HG02610 (cell line): ENCODE measurements at regions not wholly inside any gene's neighbourhood (a gene's known extent, or its start where the extent isn't known, plus 50 kb on each side); places are given as distances from the start of the nearest gene placed in this dataset.
A peak's percentile ranks its signal among the peaks of the same experiment; 100 is the strongest.
"Not testable (repeated sequence)": the region's sequence is repeated elsewhere in the genome, so short reads cannot be mapped to it uniquely, and the experiment has no call there.

Experiments used
- ATAC-seq: cut with Tn5 transposase; IDR thresholded peaks from one replicate; pipeline ENCODE4 v1.9.1; 2021; ENCODE audit warnings: mild to moderate bottlenecking, moderate library complexity; ENCODE audit not compliant: unreplicated experiment

GRCh38 chr21:17682924-17683323, 70.2 kb upstream of the BTG3 start:
- ATAC-seq: no peak

GRCh38 chr21:17679002-17679600, 66.4 kb upstream of the BTG3 start:
- peak; percentile 77 for ATAC-seq

GRCh38 chr21:17676930-17677329, 64.2 kb upstream of the BTG3 start:
- not testable (repeated sequence) for ATAC-seq

GRCh38 chr21:17674106-17674505, 61.4 kb upstream of the BTG3 start:
- no peak for ATAC-seq

GRCh38 chr21:17673261-17674020, 60.7 kb upstream of the BTG3 start:
- no peak for ATAC-seq

- ATAC-seq: no peak
Observed at GRCh38 chr21:17671733-17672132, 59.0 kb upstream of the BTG3 start.

GRCh38 chr21:17668479-17669140, 55.9 kb upstream of the BTG3 start:
- ATAC-seq: no peak

- no peak for ATAC-seq
Observed at GRCh38 chr21:17667256-17667655, 54.6 kb upstream of the BTG3 start.
